ENCODE measurements at regions not wholly inside any gene's neighbourhood (a gene's known extent, or its start where the extent isn't known, plus 50 kb on each side); places are given as distances from the start of the nearest gene placed in this dataset.

DNA sequence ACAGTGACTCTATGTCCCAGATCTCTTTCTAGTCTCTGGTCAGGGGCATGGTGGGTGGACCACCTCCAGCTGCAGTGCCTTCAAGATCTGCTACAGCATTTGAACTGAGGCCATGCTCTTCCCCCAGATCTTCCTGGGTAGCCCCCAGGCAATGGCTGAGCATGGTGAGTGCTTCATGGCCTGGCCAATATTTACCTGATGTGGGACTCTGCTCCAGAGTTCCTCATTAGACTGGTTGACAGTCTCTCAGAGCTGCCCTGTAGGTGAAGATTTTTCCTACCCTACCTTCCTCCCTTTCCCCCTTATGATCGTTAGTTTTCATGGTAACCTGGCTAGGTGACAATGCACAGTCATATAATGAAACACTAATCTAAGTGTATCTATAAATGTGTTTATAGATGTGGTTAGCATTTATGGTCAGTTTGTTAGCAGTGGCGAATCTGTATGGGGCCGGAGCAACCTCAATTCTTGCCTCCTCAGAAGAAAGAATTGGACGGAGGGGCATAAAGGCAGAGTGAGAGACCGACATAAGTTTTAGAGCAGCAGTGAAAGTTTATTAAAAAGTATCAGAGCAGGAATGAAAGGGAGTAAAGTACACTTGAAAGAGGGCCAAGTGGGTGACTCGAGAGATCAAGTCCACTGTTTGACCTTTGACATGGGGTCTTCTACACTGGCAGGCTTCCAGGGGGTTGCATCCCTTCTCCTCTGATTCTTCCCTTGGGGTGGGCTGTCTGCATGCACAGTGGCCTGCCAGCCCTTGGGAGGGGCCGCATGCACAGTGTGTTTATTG, 256.3 kb downstream of the CD83 start:
- TF ChIP-seq, protein P1, sequence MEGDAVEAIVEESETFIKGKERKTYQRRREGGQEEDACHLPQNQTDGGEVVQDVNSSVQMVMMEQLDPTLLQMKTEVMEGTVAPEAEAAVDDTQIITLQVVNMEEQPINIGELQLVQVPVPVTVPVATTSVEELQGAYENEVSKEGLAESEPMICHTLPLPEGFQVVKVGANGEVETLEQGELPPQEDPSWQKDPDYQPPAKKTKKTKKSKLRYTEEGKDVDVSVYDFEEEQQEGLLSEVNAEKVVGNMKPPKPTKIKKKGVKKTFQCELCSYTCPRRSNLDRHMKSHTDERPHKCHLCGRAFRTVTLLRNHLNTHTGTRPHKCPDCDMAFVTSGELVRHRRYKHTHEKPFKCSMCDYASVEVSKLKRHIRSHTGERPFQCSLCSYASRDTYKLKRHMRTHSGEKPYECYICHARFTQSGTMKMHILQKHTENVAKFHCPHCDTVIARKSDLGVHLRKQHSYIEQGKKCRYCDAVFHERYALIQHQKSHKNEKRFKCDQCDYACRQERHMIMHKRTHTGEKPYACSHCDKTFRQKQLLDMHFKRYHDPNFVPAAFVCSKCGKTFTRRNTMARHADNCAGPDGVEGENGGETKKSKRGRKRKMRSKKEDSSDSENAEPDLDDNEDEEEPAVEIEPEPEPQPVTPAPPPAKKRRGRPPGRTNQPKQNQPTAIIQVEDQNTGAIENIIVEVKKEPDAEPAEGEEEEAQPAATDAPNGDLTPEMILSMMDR (IDR thresholded peaks at IDR 0.05) = no peak
- TF ChIP-seq POLR2A (IDR thresholded peaks at IDR 0.05) = no peak

Data from body of pancreas (tissue), 4 donors.